Naive thymus-derived CD8-positive, alpha-beta T cell (primary cell): ENCODE measurements at regions not wholly inside any gene's neighbourhood (a gene's known extent, or its start where the extent isn't known, plus 50 kb on each side); places are given as distances from the start of the nearest gene placed in this dataset.

Experiments
- ATAC-seq, 2 donors: fragments of 150-1000 bp; cut with Tn5 transposase in 1 of 2; sonication (Bioruptor Pico), chemical (Tn5 transposase) in 1 of 2; 1 replicate in 1 of 2; 2 replicates in 1 of 2; pipeline ENCODE4 v1.10.0; 2021; ENCODE audit warnings: mild to moderate bottlenecking in 2 of 2, moderate library complexity in 2 of 2
- POLR2A ChIA-PET: fragments of 350-600 bp; sonication (Branson Sonifier 250); formaldehyde crosslinking; loops from one replicate; lab custom pipeline; 2021; ENCODE audit warnings: antibody characterized with exemption; lab: Charles Lee
- DNase-seq, 10 donors: peaks; one replicate each; pipeline versions ENCODE4 v3.0.0 to v3.0.0-alpha.2; 2020 to 2022
- H3K27ac Mint-ChIP-seq, 10 donors: one replicate each; pipeline ENCODE4 v1.8.0; 2020 to 2022; ENCODE audit warnings: mild to moderate bottlenecking in 10 of 10, mixed read lengths in 10 of 10, moderate library complexity in 4 of 10, inconsistent platforms in 1 of 10
- H3K27me3 Mint-ChIP-seq, 5 donors: one replicate each; pipeline ENCODE4 v1.8.0; 2021 to 2022; ENCODE audit warnings: mixed read lengths in 5 of 5
- H3K36me3 Mint-ChIP-seq, 3 donors: one replicate each; pipeline ENCODE4 v1.8.0; 2020 to 2022; ENCODE audit warnings: mixed read lengths in 3 of 3, mild to moderate bottlenecking in 2 of 3, inconsistent platforms in 1 of 3
- H3K4me1 Mint-ChIP-seq, 4 donors: one replicate each; pipeline ENCODE4 v1.8.0; 2021 to 2022; ENCODE audit warnings: mixed read lengths in 4 of 4
- H3K4me3 Mint-ChIP-seq, 10 donors: one replicate each; pipeline ENCODE4 v1.8.0; 2020 to 2022; ENCODE audit warnings: mild to moderate bottlenecking in 10 of 10, mixed read lengths in 10 of 10, moderate library complexity in 6 of 10, inconsistent platforms in 1 of 10
- H3K9me3 Mint-ChIP-seq, 9 donors: one replicate each; pipeline ENCODE4 v1.8.0; 2020 to 2022; ENCODE audit warnings: mixed read lengths in 9 of 9, mild to moderate bottlenecking in 3 of 9, inconsistent platforms in 1 of 9, moderate library complexity in 1 of 9

- no peaks in the 10 kb centered on the region for H3K27me3 Mint-ChIP-seq
- no peak overlapping the region for H3K4me3 Mint-ChIP-seq
- POLR2A ChIA-PET = no interaction called here
- no peak overlapping the region for H3K27ac Mint-ChIP-seq
- ATAC-seq (no peak), DNase-seq (no peak)
- H3K4me1 Mint-ChIP-seq = no peaks in the 10 kb centered on the region
- H3K36me3 Mint-ChIP-seq = no peaks in the 10 kb centered on the region
- H3K9me3 Mint-ChIP-seq = peaks cover 0 to 35% (median 7%) of the 10 kb centered on the region in 9 donors
Observed at GRCh38 chr14:87170179-87170578, 822.8 kb downstream of the GALC start.

DNA sequence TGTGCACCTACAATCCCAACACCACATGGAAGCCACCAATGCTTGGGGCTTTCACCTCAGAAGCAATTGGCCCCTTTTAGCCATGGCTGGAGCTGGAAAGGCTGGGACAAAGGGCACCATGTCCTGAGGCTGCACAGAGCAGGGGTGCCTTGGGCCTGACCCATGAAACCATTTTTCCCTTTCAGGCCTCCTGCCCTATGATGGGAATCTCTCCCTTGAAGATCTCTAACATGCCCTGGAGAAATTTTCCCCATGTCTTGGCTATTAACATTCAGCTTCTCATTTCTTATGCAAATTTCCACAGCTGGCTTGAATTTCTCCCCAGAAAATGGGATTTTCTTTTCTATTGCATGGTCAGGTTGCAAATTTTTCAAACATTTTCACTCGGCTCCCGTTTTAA, 823.6 kb downstream of the GALC start:
- ATAC-seq (no peak), DNase-seq (no peak)
- Mint-ChIP-seq H3K27ac (no peak overlapping the region), H3K9me3 (peaks cover 0 to 36% (median 8%) of the 10 kb centered on the region in 9 donors), H3K4me1 (no peaks in the 10 kb centered on the region), H3K27me3 (no peaks in the 10 kb centered on the region), H3K36me3 (peaks cover 0 to under 1% (median 0%) of the 10 kb centered on the region in 3 donors), H3K4me3 (no peak overlapping the region)
- POLR2A ChIA-PET = no interaction called here

GRCh38 chr14:87161502-87161901, 831.5 kb downstream of the GALC start:
- Mint-ChIP-seq H3K36me3 (peaks cover 0 to 5% (median 0%) of the 10 kb centered on the region in 3 donors), H3K27ac (no peak overlapping the region), H3K27me3 (no peaks in the 10 kb centered on the region), H3K4me3 (no peak overlapping the region), H3K4me1 (peaks cover 0 to 2% (median 0%) of the 10 kb centered on the region in 4 donors), H3K9me3 (peaks cover 3 to 28% (median 8%) of the 10 kb centered on the region in 9 donors)
- DNase-seq = no peak
- POLR2A ChIA-PET = no interaction called here
- ATAC-seq = no peak

DNA sequence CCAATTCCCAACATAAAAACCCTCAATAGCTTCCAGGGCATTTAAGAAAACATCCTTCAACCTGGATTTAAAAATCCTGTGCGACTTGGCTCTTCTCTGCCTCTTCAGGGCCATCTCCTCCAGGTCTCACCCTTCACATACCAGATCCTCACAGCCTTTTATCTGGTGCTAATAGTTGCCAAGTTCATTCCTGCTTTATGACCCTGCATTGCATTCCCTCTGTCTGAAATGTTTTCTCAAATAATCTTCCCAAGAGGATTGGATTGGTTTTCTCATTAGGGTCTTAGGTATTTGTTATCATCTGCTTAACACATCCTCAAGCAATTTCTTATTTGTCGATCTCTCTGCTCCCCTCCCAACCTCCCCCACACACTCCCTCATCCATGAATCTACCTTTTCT, 832.0 kb downstream of the GALC start:
- POLR2A ChIA-PET = no interaction called here
- Mint-ChIP-seq H3K27ac (no peak overlapping the region), H3K9me3 (peaks cover 3 to 28% (median 8%) of the 10 kb centered on the region in 9 donors), H3K4me3 (no peak overlapping the region), H3K36me3 (peaks cover 0 to 5% (median 0%) of the 10 kb centered on the region in 3 donors), H3K27me3 (no peaks in the 10 kb centered on the region), H3K4me1 (peaks cover 0 to 2% (median 0%) of the 10 kb centered on the region in 4 donors)
- DNase-seq = no peak
- no peak for ATAC-seq

- DNase-seq = no peak
- Mint-ChIP-seq H3K9me3 (peaks cover 0 to 22% (median 8%) of the 10 kb centered on the region in 9 donors), H3K27ac (no peak overlapping the region), H3K4me1 (peaks cover 0 to 2% (median 0%) of the 10 kb centered on the region in 4 donors), H3K4me3 (no peak overlapping the region), H3K36me3 (no peaks in the 10 kb centered on the region), H3K27me3 (no peaks in the 10 kb centered on the region)
- POLR2A ChIA-PET = no interaction called here
- ATAC-seq = no peak
Observed at GRCh38 chr14:87158283-87158682, 834.7 kb downstream of the GALC start.

DNA sequence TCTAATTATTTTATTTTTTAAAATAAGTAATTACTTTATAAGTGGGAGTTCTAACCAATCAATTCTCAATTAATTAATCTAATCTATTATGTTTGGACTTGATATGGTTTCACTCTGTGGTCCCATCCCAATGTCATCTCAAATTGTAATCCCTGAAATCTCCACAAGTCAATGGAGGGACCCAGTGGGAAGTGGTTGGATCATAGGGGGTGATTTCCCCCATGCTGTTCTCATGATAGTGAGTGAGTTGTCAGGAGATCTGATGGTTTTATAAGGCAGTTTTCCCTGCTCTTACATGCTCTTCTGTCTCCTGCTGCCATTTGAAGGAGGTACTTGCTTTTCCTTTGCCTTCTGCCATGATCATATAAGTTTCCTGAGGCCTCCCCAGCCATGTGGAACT, 836.1 kb downstream of the GALC start:
- no peaks in the 10 kb centered on the region for H3K36me3 Mint-ChIP-seq
- DNase-seq (no peak), ATAC-seq (no peak)
- no peaks in the 10 kb centered on the region for H3K27me3 Mint-ChIP-seq
- H3K27ac Mint-ChIP-seq = no peak overlapping the region
- peaks cover 3 to 22% (median 8%) of the 10 kb centered on the region in 9 donors for H3K9me3 Mint-ChIP-seq
- peaks cover 0 to 2% (median 0%) of the 10 kb centered on the region in 4 donors for H3K4me1 Mint-ChIP-seq
- POLR2A ChIA-PET = no interaction called here
- no peak overlapping the region for H3K4me3 Mint-ChIP-seq

DNA sequence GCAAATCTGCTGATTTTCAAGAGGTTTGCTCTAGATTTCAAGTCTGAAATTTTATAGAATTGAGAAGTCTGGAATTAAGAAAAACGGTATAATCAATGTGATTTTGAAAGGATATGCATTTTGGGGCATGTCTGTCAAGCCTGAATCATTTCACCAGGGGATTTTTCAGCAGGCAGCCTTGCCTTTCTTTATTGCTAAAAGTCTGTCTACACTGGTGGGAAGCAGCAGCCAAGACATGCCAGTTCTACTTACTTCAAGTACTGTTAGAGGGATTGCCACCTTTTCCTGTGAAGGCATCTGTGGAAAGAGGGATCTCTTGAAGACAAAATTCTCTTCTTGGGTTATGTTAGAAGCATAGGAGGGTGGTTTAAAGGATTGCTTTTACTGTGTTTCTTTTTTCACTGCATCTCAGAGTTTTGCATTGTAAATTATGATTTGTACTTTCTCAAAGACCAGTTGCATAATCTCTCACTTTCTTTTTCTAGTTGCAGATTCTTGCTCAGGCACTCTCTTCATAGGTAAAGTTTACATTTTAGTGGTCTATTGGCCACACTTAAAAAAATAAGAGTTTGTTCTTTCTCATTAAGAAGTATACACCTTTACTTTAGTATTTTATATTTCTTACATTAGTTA, 837.0 kb downstream of the GALC start:
- peaks cover 0 to under 1% (median 0%) of the 10 kb centered on the region in 4 donors for H3K4me1 Mint-ChIP-seq
- H3K36me3 Mint-ChIP-seq = no peaks in the 10 kb centered on the region
- no peaks in the 10 kb centered on the region for H3K27me3 Mint-ChIP-seq
- DNase-seq (no peak), ATAC-seq (no peak)
- H3K9me3 Mint-ChIP-seq = peaks cover 2 to 21% (median 9%) of the 10 kb centered on the region in 9 donors
- H3K4me3 Mint-ChIP-seq = no peak overlapping the region
- no peak overlapping the region for H3K27ac Mint-ChIP-seq
- POLR2A ChIA-PET = no interaction called here

DNA sequence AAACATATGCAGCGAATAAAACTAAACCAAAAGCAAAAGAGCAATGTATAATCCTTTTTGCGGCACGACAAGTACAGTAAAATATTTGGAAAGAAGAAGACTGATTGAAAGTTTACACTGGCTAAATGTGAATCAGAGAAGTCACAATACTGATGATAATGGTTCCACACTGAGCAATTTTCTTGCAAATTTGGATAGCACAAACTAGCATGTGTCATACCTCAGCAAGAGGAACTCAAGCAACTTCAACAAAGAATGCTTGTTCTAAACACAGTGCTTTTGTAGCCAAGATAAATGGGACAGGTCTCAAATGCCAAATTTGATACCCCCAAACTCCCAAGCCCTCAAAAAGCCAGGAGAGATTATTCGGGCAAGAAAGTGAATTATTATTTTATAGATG, 839.1 kb downstream of the GALC start:
- peaks cover 0 to 16% (median 4%) of the 10 kb centered on the region in 9 donors for H3K9me3 Mint-ChIP-seq
- ATAC-seq (no peak), DNase-seq (no peak)
- H3K27me3 Mint-ChIP-seq = no peaks in the 10 kb centered on the region
- POLR2A ChIA-PET = no interaction called here
- no peak overlapping the region for H3K4me3 Mint-ChIP-seq
- peaks cover 0 to 3% (median 0%) of the 10 kb centered on the region in 4 donors for H3K4me1 Mint-ChIP-seq
- H3K36me3 Mint-ChIP-seq = no peaks in the 10 kb centered on the region
- H3K27ac Mint-ChIP-seq = no peak overlapping the region

- no peak for ATAC-seq
- no peak overlapping the region for H3K4me3 Mint-ChIP-seq
- H3K36me3 Mint-ChIP-seq = no peaks in the 10 kb centered on the region
- H3K27ac Mint-ChIP-seq = no peak overlapping the region
- H3K27me3 Mint-ChIP-seq = no peaks in the 10 kb centered on the region
- H3K9me3 Mint-ChIP-seq = peaks cover 0 to 18% (median 4%) of the 10 kb centered on the region in 9 donors
- DNase-seq = no peak
- POLR2A ChIA-PET = no interaction called here
- H3K4me1 Mint-ChIP-seq = peaks cover 0 to 3% (median 0%) of the 10 kb centered on the region in 4 donors
Observed at GRCh38 chr14:87153391-87153790, 839.6 kb downstream of the GALC start.

- Mint-ChIP-seq H3K27me3 (no peaks in the 10 kb centered on the region), H3K4me3 (no peak overlapping the region), H3K9me3 (peaks cover 0 to 20% (median 3%) of the 10 kb centered on the region in 9 donors), H3K36me3 (no peaks in the 10 kb centered on the region), H3K27ac (no peak overlapping the region), H3K4me1 (peaks cover 0 to 3% (median 0%) of the 10 kb centered on the region in 4 donors)
- POLR2A ChIA-PET = no interaction called here
- DNase-seq = no peak
- ATAC-seq = no peak
Observed at GRCh38 chr14:87152693-87153092, 840.3 kb downstream of the GALC start.

- POLR2A ChIA-PET = no interaction called here
- Mint-ChIP-seq H3K27ac (no peak overlapping the region), H3K36me3 (no peaks in the 10 kb centered on the region), H3K27me3 (peaks cover 0 to 9% (median 0%) of the 10 kb centered on the region in 5 donors), H3K4me1 (peaks cover 0 to 3% (median 0%) of the 10 kb centered on the region in 4 donors), H3K4me3 (no peak overlapping the region), H3K9me3 (peaks cover 0 to 17% (median 3%) of the 10 kb centered on the region in 9 donors)
- ATAC-seq (no peak), DNase-seq (no peak)
Observed at GRCh38 chr14:87149583-87150354, 843.2 kb downstream of the GALC start.

DNA sequence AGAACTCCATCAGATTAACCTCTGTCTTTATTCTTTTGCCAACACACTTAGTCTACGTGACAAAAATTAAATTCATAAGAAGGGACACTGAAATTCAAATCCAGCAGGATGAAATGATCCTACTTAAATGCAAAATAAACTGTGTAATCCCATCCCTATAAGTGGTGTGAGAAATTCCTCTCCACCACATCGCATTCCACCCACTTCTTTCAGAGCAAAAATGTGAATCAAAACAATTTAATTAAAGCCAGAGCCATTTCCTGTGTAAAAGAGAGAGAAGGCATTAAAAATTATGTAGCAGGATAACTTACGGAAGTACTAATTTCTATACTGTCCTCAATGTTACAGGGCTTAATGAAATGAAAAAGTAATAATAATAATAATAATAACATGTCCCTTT, 844.3 kb downstream of the GALC start:
- peaks cover 0 to 3% (median 0%) of the 10 kb centered on the region in 4 donors for H3K4me1 Mint-ChIP-seq
- no peak overlapping the region for H3K4me3 Mint-ChIP-seq
- ATAC-seq (no peak), DNase-seq (no peak)
- H3K27me3 Mint-ChIP-seq = peaks cover 0 to 9% (median 0%) of the 10 kb centered on the region in 5 donors
- POLR2A ChIA-PET = no interaction called here
- peaks cover 0 to 13% (median 3%) of the 10 kb centered on the region in 9 donors for H3K9me3 Mint-ChIP-seq
- H3K27ac Mint-ChIP-seq = no peak overlapping the region
- no peaks in the 10 kb centered on the region for H3K36me3 Mint-ChIP-seq

DNA sequence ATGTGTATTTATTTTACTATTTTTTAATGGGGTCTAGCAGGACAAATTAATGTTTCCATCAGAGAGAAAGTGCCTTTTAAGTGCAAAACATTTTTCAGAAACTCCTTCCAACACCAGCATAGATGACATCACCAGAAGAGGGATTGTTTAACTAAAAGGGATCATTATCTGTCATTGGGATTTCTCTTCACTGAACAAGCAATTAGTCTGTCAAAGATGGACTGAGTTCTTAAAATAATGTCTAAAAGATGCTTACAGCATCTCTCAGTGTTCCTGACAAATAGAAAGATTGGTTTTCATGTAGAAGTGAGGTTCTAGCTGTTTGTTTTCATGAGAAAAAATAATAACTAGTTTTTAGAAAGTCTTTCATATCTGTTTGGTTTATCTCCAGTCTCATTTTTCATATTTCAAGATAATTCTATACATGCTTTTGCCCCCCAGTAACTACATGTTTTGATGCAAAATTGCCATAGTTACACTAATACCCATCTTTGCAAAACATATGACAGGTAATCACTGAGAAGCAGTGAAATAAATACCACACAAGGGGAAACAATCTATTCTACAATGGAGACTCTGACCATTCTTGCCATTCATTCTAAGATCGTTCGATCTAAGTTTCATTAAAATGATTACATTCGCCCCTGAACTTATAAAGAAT, 850.3 kb downstream of the GALC start:
- peaks cover 0 to 29% (median 7%) of the 10 kb centered on the region in 9 donors for H3K9me3 Mint-ChIP-seq
- ATAC-seq (no peak), DNase-seq (no peak)
- H3K4me3 Mint-ChIP-seq = no peak overlapping the region
- H3K36me3 Mint-ChIP-seq = no peaks in the 10 kb centered on the region
- H3K27me3 Mint-ChIP-seq = peaks cover 0 to 9% (median 0%) of the 10 kb centered on the region in 5 donors
- POLR2A ChIA-PET = no interaction called here
- H3K27ac Mint-ChIP-seq = no peak overlapping the region
- H3K4me1 Mint-ChIP-seq = no peaks in the 10 kb centered on the region
